Peyer's patch (tissue), 4 donors: ENCODE measurements at regions not wholly inside any gene's neighbourhood (a gene's known extent, or its start where the extent isn't known, plus 50 kb on each side); places are given as distances from the start of the nearest gene placed in this dataset.
A peak's percentile ranks its signal among the peaks of the same experiment; 100 is the strongest.

Source experiments
- CTCF ChIP-seq, 6 experiments: fragments of 450-650 bp in 4 of 6; fragments of 200-600 bp in 2 of 6; sonication (generic) in 1 of 6; IDR thresholded peaks; one replicate each; pipeline ENCODE4 v1.5.1; 2017 to 2019; ENCODE audit warnings: antibody characterized with exemption in 6 of 6, mild to moderate bottlenecking in 3 of 6, moderate library complexity in 1 of 6
- POLR2A ChIP-seq, 2 donors: fragments of 450-650 bp; IDR thresholded peaks; one replicate each; pipeline ENCODE4 v1.5.1; 2017; ENCODE audit warnings: antibody characterized with exemption in 2 of 2, mild to moderate bottlenecking in 2 of 2, moderate library complexity in 2 of 2

GRCh38 chr13:102977471-102977870 is 88.7 kb downstream of the SLC10A2 start:
- TF ChIP-seq CTCF (IDR thresholded peaks at IDR 0.05) (no peak), POLR2A (IDR thresholded peaks at IDR 0.05) (peak in 1 of 2 donors; percentile 25)
